NCI-H2196 (cell line): ENCODE measurements at regions not wholly inside any gene's neighbourhood (a gene's known extent, or its start where the extent isn't known, plus 50 kb on each side); places are given as distances from the start of the nearest gene placed in this dataset.
"Not testable (repeated sequence)": the region's sequence is repeated elsewhere in the genome, so short reads cannot be mapped to it uniquely, and the experiment has no call there.

Source experiments
- DNase-seq: peaks from one replicate; lab custom pipeline; 2025; ENCODE audit not compliant: unreplicated experiment; lab: John Stamatoyannopoulos, UW

- no peak for DNase-seq
These were observed 415.0 kb upstream of the INTU start for GRCh38 chr4:127217586-127218229.

GRCh38 chr4:127219232-127219631 lies 413.5 kb upstream of the INTU start:
- no peak for DNase-seq

GRCh38 chr4:127224556-127224955 lies 408.2 kb upstream of the INTU start:
- no peak for DNase-seq

DNA sequence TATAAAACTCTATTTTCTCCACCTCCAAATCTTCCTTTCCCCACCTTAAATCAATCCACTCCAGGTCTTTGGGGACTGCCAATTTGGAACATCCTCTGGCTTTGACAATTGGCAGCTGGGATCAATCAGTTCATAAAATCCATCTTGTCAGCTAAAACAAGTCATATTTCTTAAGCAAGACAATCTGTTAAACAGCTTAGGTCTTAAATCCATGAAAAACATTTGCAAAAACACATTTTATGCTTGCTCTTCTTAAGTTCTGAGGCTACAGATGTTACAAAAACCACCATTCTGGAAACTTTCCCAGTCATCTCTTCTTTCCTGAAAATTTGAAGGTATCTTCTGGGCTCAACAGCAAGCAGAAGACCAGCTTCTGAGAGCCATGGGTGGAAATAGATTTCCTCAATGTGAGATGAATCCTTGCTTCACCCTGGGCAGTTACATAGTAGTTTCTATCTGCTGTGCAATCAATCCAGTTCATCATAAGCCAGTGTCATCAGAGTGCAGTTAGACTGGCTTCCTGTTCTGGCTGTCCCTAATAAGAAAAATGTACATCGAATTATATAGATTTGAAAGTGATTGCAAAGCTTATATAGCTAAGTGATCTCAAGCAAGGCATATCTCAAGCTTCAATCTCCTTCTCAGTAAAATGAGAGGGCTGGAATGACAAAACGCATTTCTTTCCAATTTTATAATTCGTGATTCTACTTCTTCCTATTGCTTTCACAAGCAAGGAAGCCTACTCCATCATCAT lies 402.7 kb upstream of the INTU start:
- DNase-seq, result no peak

- DNase-seq, result no peak
These were observed 395.9 kb upstream of the INTU start for GRCh38 chr4:127236889-127237288.

- no peak for DNase-seq
These were observed 395.2 kb upstream of the INTU start for GRCh38 chr4:127237581-127237980.

DNA sequence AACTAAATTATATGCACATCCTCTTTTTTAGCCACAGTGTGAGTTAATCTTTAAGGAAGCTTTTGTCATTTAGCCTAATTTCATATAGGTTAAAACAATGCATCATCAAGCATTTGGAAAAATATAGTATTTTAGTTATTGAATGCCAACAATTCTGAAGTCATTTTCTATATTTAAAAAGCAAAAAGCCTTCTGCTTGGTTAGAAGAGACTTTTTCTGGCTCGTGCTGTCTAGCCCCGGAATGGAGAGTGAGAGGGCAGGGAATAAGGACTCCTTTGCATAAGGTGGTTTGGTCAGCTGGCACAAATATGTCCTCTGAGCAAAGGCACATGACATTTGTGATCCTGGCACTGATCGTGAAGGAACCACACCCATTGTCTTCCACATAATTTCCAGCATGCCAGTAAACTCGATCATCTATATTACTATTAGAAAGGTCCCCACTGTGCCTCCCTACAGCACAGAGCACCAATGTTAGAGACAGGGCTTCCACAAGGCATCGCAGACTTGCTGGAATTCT lies 393.7 kb upstream of the INTU start:
- no peak for DNase-seq

DNA sequence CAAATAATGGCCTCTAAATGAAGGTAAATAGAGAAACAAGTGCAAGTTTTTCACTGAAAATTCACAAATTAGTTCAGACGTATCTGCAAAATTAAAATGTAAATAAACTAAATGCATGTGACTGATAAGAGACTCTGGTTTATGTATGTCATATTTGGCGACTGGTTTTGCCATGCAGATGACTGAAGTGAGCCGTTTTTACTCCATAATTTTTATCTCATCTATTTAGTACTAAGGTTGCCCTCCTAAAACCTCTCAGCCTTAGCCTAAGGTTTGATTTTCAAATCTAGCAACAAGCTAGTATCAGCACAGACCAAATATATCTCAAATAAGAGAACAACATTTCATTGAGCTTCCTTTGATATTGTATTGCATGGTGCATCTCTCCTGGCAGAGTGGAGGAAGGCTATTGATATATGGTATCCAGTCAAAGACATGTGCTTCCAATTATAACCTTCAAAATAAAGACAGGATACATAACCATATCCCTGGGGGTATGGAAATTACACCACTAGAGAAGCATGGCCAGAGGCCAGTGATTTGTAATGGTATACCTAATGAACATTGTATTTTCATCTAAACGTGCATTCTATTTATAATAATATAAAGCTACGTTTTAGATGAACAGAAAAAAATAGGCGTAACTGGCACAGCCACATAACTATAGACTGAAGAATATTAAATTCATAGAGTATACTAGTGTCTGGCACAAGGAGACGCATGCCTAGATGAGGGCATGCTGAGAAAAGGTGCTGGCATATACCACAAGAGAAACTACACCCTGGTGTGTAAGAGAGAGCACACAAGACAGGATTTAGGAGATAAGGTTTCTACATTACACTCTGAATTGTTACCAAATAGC lies 392.6 kb upstream of the INTU start:
- no peak for DNase-seq

GRCh38 chr4:127240764-127241105 lies 392.0 kb upstream of the INTU start:
- DNase-seq, result no peak

- no peak for DNase-seq
These were observed 388.2 kb upstream of the INTU start for GRCh38 chr4:127244515-127244914.

DNA sequence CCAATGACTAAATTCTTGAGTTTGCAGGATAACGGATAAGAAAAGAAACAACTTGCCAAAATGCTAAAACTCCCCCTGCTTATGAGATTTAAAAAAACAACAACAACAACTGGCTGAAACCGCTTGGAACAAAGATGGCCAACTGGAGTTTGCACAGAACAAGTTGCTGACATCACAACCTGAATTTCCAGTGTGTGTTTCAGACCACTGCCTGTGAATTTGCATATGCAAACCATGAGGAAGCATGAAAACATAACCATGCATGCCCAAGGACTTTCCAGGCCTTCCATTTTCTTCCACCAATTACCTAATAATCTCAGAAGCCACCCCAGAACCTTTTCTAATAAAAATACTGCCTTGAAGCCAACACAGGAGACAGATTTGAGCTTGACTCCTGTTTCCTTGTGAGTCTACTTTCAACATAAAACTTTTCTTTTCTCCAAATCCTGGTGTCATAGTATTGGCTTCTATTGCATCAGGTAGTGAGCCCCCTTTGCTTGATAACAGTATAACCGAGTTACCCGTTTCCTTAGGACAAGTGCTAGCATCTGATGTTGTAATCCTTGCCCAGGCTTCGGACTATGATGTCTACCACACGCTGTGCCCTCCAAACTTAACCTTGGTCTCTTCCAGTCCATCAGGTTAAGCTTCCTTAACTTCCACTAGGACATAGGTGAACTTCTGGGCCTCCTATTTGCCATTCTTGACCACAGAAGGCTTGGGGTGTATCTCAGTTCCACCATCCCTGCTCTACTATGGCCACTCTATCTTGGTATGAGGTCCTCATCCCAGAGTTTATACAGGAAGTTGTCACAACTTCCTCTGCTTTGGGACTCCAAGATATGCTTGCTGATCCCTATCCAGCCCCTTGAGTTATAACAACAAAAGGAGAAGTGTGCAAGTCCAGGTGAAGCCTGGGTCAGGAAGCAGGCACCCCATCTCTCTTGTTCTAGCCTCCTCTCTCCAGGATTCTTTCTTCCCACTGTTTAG lies 385.5 kb upstream of the INTU start:
- no peak for DNase-seq

GRCh38 chr4:127249066-127249766 lies 383.5 kb upstream of the INTU start:
- DNase-seq, result no peak

GRCh38 chr4:127249767-127250108 lies 383.0 kb upstream of the INTU start:
- DNase-seq, result no peak

- no peak for DNase-seq
These were observed 382.2 kb upstream of the INTU start for GRCh38 chr4:127250577-127250976.

GRCh38 chr4:127251423-127251822 lies 381.3 kb upstream of the INTU start:
- DNase-seq, result no peak

- no peak for DNase-seq
These were observed 376.3 kb upstream of the INTU start for GRCh38 chr4:127256500-127256899.

DNA sequence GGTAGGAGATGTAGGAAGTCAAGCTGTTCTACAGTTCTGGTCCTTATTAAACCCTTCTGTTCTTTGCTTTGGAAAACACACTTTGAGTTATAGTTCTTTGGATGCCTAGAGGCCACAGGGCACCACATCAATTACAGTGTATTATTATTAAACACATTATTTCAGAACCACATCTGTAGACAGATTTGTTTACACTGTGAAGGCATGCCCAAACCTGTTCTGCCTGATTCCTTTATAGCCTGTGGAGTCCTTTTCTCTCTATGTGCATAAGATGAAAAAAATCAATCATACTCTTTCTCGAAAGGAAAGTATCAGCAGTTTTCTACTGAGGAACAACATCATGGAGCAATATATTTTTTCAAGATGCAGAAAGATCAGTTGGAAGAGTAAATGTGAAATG lies 371.3 kb upstream of the INTU start:
- no peak for DNase-seq

DNA sequence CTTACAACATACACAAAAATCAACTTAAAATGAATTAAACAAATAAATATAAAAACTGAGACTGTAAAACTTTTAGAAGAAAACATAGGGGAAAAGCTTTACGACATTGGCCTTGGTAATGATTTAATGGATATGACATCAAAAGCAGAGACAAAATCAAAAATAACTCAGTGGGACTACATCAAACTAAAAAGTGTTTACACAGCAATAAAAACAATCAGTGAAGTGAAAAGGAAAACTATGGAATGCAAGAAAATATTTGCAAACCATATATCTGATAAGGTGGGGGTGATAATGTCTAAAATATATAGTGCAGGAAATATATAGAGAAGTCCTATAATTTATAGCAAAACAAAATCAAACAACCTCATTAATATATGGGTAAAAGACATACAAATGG lies 364.4 kb upstream of the INTU start:
- DNase-seq, result no peak

GRCh38 chr4:127277023-127277422 lies 355.7 kb upstream of the INTU start:
- not testable (repeated sequence) for DNase-seq

- DNase-seq, result no peak
These were observed 348.5 kb upstream of the INTU start for GRCh38 chr4:127284236-127284635.
